ENCODE measurements at regions not wholly inside any gene's neighbourhood (a gene's known extent, or its start where the extent isn't known, plus 50 kb on each side); places are given as distances from the start of the nearest gene placed in this dataset.
A peak's percentile ranks its signal among the peaks of the same experiment; 100 is the strongest.

GRCh38 chr16:50909831-50910735 is 168.2 kb downstream of the CYLD start:
- no peak for DNase-seq

GRCh38 chr16:50908468-50908867 is 166.6 kb downstream of the CYLD start:
- no peak for DNase-seq

GRCh38 chr16:50906454-50906853 is 164.6 kb downstream of the CYLD start:
- no peak for DNase-seq

- no peak for DNase-seq
Observed at GRCh38 chr16:50902457-50902856, 160.6 kb downstream of the CYLD start.

- DNase-seq: no peak
Observed at GRCh38 chr16:50901062-50901461, 159.2 kb downstream of the CYLD start.

- DNase-seq: no peak
Observed at GRCh38 chr16:50900391-50900942, 158.6 kb downstream of the CYLD start.

- no peak for DNase-seq
Observed at GRCh38 chr16:50899951-50900350, 158.1 kb downstream of the CYLD start.

- DNase-seq: no peak
Observed at GRCh38 chr16:50889746-50890145, 147.9 kb downstream of the CYLD start.

- no peak for DNase-seq
Observed at GRCh38 chr16:50889276-50889675, 147.4 kb downstream of the CYLD start.

GRCh38 chr16:50888486-50889261 is 146.8 kb downstream of the CYLD start:
- no peak for DNase-seq

- no peak for DNase-seq
Observed at GRCh38 chr16:50887500-50888298, 145.8 kb downstream of the CYLD start.

- no peak for DNase-seq
Observed at GRCh38 chr16:50884066-50884860, 142.4 kb downstream of the CYLD start.

- no peak for DNase-seq
Observed at GRCh38 chr16:50881956-50882355, 140.1 kb downstream of the CYLD start.

GRCh38 chr16:50881331-50881830 is 139.5 kb downstream of the CYLD start:
- no peak for DNase-seq

- no peak for DNase-seq
Observed at GRCh38 chr16:50880926-50881325, 139.0 kb downstream of the CYLD start.

- DNase-seq: peak; percentile 65
Observed at GRCh38 chr16:50879873-50880695, 138.2 kb downstream of the CYLD start.

- no peak for DNase-seq
Observed at GRCh38 chr16:50878966-50879615, 137.2 kb downstream of the CYLD start.

GRCh38 chr16:50878536-50878935 is 136.7 kb downstream of the CYLD start:
- no peak for DNase-seq

- DNase-seq: no peak
Observed at GRCh38 chr16:50876263-50876662, 134.4 kb downstream of the CYLD start.

GRCh38 chr16:50868577-50868976 is 126.7 kb downstream of the CYLD start:
- DNase-seq: no peak

Data from NCI-H2171 (cell line).